ENCODE measurements at regions not wholly inside any gene's neighbourhood (a gene's known extent, or its start where the extent isn't known, plus 50 kb on each side); places are given as distances from the start of the nearest gene placed in this dataset.

GRCh38 chr11:92882828-92883611 is 86.4 kb upstream of the MTNR1B start:
- POLR2A ChIA-PET: no interaction called here
- Mint-ChIP-seq H3K4me1 (ENCODE audit: low read depth) (no peaks in the 10 kb centered on the region), H3K36me3 (ENCODE audit: low read depth) (no peaks in the 10 kb centered on the region), H3K9me3 (ENCODE audit: insufficient read depth) (no peaks in the 10 kb centered on the region), H3K27me3 (ENCODE audit: low read depth) (no peaks in the 10 kb centered on the region), H3K4me3 (no peak overlapping the region), H3K27ac (no peak overlapping the region)
- ATAC-seq (no peak), DNase-seq (no peak)
- CTCF ChIA-PET: no interaction called here

- ChIA-PET POLR2A (no interaction called here), CTCF (interaction anchor here (0.8 kb wide), 1 partner anchor 9 kb away, joined by 3 read pairs; no protein-coding TSS in a partner anchor)
- DNase-seq (no peak), ATAC-seq (no peak)
- no peak overlapping the region for H3K4me3 Mint-ChIP-seq
- no peak overlapping the region for H3K27ac Mint-ChIP-seq
- H3K9me3 Mint-ChIP-seq (ENCODE audit: insufficient read depth): no peaks in the 10 kb centered on the region
- H3K4me1 Mint-ChIP-seq (ENCODE audit: low read depth): no peaks in the 10 kb centered on the region
- H3K27me3 Mint-ChIP-seq (ENCODE audit: low read depth): no peaks in the 10 kb centered on the region
- no peaks in the 10 kb centered on the region for H3K36me3 Mint-ChIP-seq (ENCODE audit: low read depth)
Observed at GRCh38 chr11:92885600-92885999, 83.9 kb upstream of the MTNR1B start.

GRCh38 chr11:92886243-92886905 is 83.1 kb upstream of the MTNR1B start:
- POLR2A ChIA-PET: no interaction called here
- Mint-ChIP-seq H3K9me3 (ENCODE audit: insufficient read depth) (no peaks in the 10 kb centered on the region), H3K27ac (no peak overlapping the region), H3K4me3 (no peak overlapping the region), H3K4me1 (ENCODE audit: low read depth) (no peaks in the 10 kb centered on the region), H3K27me3 (ENCODE audit: low read depth) (no peaks in the 10 kb centered on the region), H3K36me3 (ENCODE audit: low read depth) (no peaks in the 10 kb centered on the region)
- DNase-seq: peak; percentile 29
- CTCF ChIA-PET: no interaction called here
- ATAC-seq: no peak

- CTCF ChIA-PET: no interaction called here
- POLR2A ChIA-PET: no interaction called here
- Mint-ChIP-seq H3K27ac (no peak overlapping the region), H3K9me3 (ENCODE audit: insufficient read depth) (no peaks in the 10 kb centered on the region), H3K4me3 (no peak overlapping the region), H3K27me3 (ENCODE audit: low read depth) (no peaks in the 10 kb centered on the region), H3K4me1 (ENCODE audit: low read depth) (no peaks in the 10 kb centered on the region), H3K36me3 (ENCODE audit: low read depth) (no peaks in the 10 kb centered on the region)
- ATAC-seq: no peak
- DNase-seq: no peak
Observed at GRCh38 chr11:92888696-92889095, 80.8 kb upstream of the MTNR1B start.

GRCh38 chr11:92890846-92891245 is 78.6 kb upstream of the MTNR1B start:
- ChIA-PET CTCF (no interaction called here), POLR2A (no interaction called here)
- ATAC-seq: no peak

GRCh38 chr11:92892802-92893684 is 76.4 kb upstream of the MTNR1B start:
- H3K4me3 Mint-ChIP-seq: no peak overlapping the region
- H3K36me3 Mint-ChIP-seq (ENCODE audit: low read depth): no peaks in the 10 kb centered on the region

More at GRCh38 chr11:92890846-92891245, 78.6 kb upstream of the MTNR1B start:
- H3K27me3 Mint-ChIP-seq (ENCODE audit: low read depth): no peaks in the 10 kb centered on the region
- no peaks in the 10 kb centered on the region for H3K4me1 Mint-ChIP-seq (ENCODE audit: low read depth)
- H3K4me3 Mint-ChIP-seq: no peak overlapping the region
- no peaks in the 10 kb centered on the region for H3K9me3 Mint-ChIP-seq (ENCODE audit: insufficient read depth)
- no peak for DNase-seq
- no peaks in the 10 kb centered on the region for H3K36me3 Mint-ChIP-seq (ENCODE audit: low read depth)
- H3K27ac Mint-ChIP-seq: no peak overlapping the region

GRCh38 chr11:92894197-92894596 is 75.3 kb upstream of the MTNR1B start:
- no peaks in the 10 kb centered on the region for H3K36me3 Mint-ChIP-seq (ENCODE audit: low read depth)
- no peak overlapping the region for H3K27ac Mint-ChIP-seq
- CTCF ChIA-PET: no interaction called here
- no peak overlapping the region for H3K4me3 Mint-ChIP-seq
- no peaks in the 10 kb centered on the region for H3K27me3 Mint-ChIP-seq (ENCODE audit: low read depth)
- ATAC-seq (no peak), DNase-seq (no peak)
- no peaks in the 10 kb centered on the region for H3K9me3 Mint-ChIP-seq (ENCODE audit: insufficient read depth)
- POLR2A ChIA-PET: no interaction called here
- no peaks in the 10 kb centered on the region for H3K4me1 Mint-ChIP-seq (ENCODE audit: low read depth)

More at GRCh38 chr11:92892802-92893684, 76.4 kb upstream of the MTNR1B start:
- CTCF ChIA-PET: no interaction called here
- Mint-ChIP-seq H3K9me3 (ENCODE audit: insufficient read depth) (no peaks in the 10 kb centered on the region), H3K27me3 (ENCODE audit: low read depth) (no peaks in the 10 kb centered on the region), H3K27ac (no peak overlapping the region), H3K4me1 (ENCODE audit: low read depth) (no peaks in the 10 kb centered on the region)
- DNase-seq: no peak
- no peak for ATAC-seq
- POLR2A ChIA-PET: no interaction called here

DNA sequence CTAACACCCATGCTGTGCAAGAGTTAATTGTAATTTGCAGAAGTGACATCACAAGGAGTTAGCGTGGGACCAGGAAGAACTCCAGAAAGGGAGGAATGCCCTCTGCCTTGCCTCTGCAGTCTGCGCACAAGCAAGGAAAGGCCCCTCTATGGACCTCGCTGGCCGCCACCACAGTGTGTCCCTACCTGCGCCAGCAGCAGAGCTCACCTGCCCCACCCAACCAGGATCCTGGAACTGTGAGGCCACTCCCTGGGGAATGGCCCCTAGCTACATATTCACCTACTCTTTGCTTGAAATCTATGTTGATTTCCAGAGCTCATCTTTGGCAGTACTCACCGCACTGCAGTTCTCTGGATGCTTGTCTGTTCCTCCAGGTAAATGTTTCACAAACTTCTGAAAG is 72.0 kb upstream of the MTNR1B start:
- no peak overlapping the region for H3K27ac Mint-ChIP-seq
- no peaks in the 10 kb centered on the region for H3K9me3 Mint-ChIP-seq (ENCODE audit: insufficient read depth)
- no peak for ATAC-seq
- no peaks in the 10 kb centered on the region for H3K4me1 Mint-ChIP-seq (ENCODE audit: low read depth)
- H3K27me3 Mint-ChIP-seq (ENCODE audit: low read depth): no peaks in the 10 kb centered on the region
- DNase-seq: no peak
- no peak overlapping the region for H3K4me3 Mint-ChIP-seq
- POLR2A ChIA-PET: no interaction called here
- H3K36me3 Mint-ChIP-seq (ENCODE audit: low read depth): no peaks in the 10 kb centered on the region
- CTCF ChIA-PET: no interaction called here

- Mint-ChIP-seq H3K27me3 (ENCODE audit: low read depth) (no peaks in the 10 kb centered on the region), H3K9me3 (ENCODE audit: insufficient read depth) (no peaks in the 10 kb centered on the region), H3K36me3 (ENCODE audit: low read depth) (no peaks in the 10 kb centered on the region), H3K4me1 (ENCODE audit: low read depth) (no peaks in the 10 kb centered on the region), H3K27ac (no peak overlapping the region), H3K4me3 (no peak overlapping the region)
- ATAC-seq (no peak), DNase-seq (no peak)
- ChIA-PET POLR2A (no interaction called here), CTCF (no interaction called here)
Observed at GRCh38 chr11:92902417-92902816, 67.0 kb upstream of the MTNR1B start.

- Mint-ChIP-seq H3K4me1 (ENCODE audit: low read depth) (no peaks in the 10 kb centered on the region), H3K27ac (no peak overlapping the region), H3K4me3 (no peak overlapping the region), H3K36me3 (ENCODE audit: low read depth) (no peaks in the 10 kb centered on the region), H3K27me3 (ENCODE audit: low read depth) (no peaks in the 10 kb centered on the region), H3K9me3 (ENCODE audit: insufficient read depth) (no peaks in the 10 kb centered on the region)
- ATAC-seq: no peak
- no peak for DNase-seq
- ChIA-PET CTCF (no interaction called here), POLR2A (no interaction called here)
Observed at GRCh38 chr11:92907671-92908070, 61.8 kb upstream of the MTNR1B start.

GRCh38 chr11:92909214-92909613 is 60.2 kb upstream of the MTNR1B start:
- Mint-ChIP-seq H3K4me3 (no peak overlapping the region), H3K27me3 (ENCODE audit: low read depth) (no peaks in the 10 kb centered on the region), H3K27ac (no peak overlapping the region), H3K36me3 (ENCODE audit: low read depth) (no peaks in the 10 kb centered on the region), H3K9me3 (ENCODE audit: insufficient read depth) (no peaks in the 10 kb centered on the region), H3K4me1 (ENCODE audit: low read depth) (no peaks in the 10 kb centered on the region)
- ATAC-seq: no peak
- CTCF ChIA-PET: no interaction called here
- POLR2A ChIA-PET: no interaction called here
- no peak for DNase-seq

DNA sequence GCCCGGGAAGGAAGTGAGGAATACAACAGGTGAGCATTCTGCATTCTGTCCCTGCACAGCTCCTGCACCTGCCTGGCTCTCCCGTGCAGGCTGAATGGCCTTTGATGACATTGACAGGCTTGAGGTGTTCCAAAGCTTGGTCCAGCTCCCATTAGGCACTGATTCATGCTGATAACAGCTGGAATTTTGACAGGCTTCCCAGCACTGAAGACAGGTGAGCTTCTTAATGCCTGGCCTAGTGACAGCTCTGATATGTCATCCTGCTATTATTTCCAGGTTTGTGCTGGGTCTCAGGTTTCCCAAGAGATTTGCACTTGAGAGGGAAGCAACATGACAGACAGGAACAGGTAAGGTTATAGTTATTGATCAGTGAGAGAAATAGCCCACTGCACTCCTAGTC is 58.0 kb upstream of the MTNR1B start:
- Mint-ChIP-seq H3K27me3 (ENCODE audit: low read depth) (no peaks in the 10 kb centered on the region), H3K4me3 (no peak overlapping the region), H3K27ac (no peak overlapping the region), H3K9me3 (ENCODE audit: insufficient read depth) (no peaks in the 10 kb centered on the region), H3K36me3 (ENCODE audit: low read depth) (no peaks in the 10 kb centered on the region), H3K4me1 (ENCODE audit: low read depth) (no peaks in the 10 kb centered on the region)
- ChIA-PET POLR2A (no interaction called here), CTCF (no interaction called here)
- ATAC-seq (no peak), DNase-seq (no peak)

Measured in activated CD8-positive, alpha-beta T cell treated with anti-CD3 and anti-CD28 coated beads, Interleukin-2, amount 10 ng/mL, durations not matched to agents 7 days and 5 days (primary cell).